ENCODE measurements at regions not wholly inside any gene's neighbourhood (a gene's known extent, or its start where the extent isn't known, plus 50 kb on each side); places are given as distances from the start of the nearest gene placed in this dataset.

GRCh38 chr7:109964780-109965179 lies 1126.1 kb upstream of the LRRN3 start:
- no peak for DNase-seq

- no peak for DNase-seq
These were observed 1123.5 kb upstream of the LRRN3 start for GRCh38 chr7:109967406-109967805.

GRCh38 chr7:109983618-109984017 lies 1107.3 kb upstream of the LRRN3 start:
- no peak for DNase-seq

GRCh38 chr7:109984729-109985128 lies 1106.2 kb upstream of the LRRN3 start:
- DNase-seq = no peak

- no peak for DNase-seq
These were observed 1104.2 kb upstream of the LRRN3 start for GRCh38 chr7:109986701-109987100.

- no peak for DNase-seq
These were observed 1094.5 kb upstream of the LRRN3 start for GRCh38 chr7:109996411-109996810.

- no peak for DNase-seq
These were observed 1094.0 kb upstream of the LRRN3 start for GRCh38 chr7:109996927-109997326.

- DNase-seq = no peak
These were observed 1093.1 kb upstream of the LRRN3 start for GRCh38 chr7:109997837-109998236.

- peak; percentile 54 for DNase-seq
These were observed 1089.5 kb upstream of the LRRN3 start for GRCh38 chr7:110001254-110001938.

GRCh38 chr7:110003827-110004226 lies 1087.1 kb upstream of the LRRN3 start:
- peak; percentile 12 for DNase-seq

GRCh38 chr7:110007320-110008063 lies 1083.4 kb upstream of the LRRN3 start:
- no peak for DNase-seq

GRCh38 chr7:110010359-110010758 lies 1080.6 kb upstream of the LRRN3 start:
- DNase-seq = no peak

- no peak for DNase-seq
These were observed 1073.5 kb upstream of the LRRN3 start for GRCh38 chr7:110017405-110017804.

- no peak for DNase-seq
These were observed 1063.5 kb upstream of the LRRN3 start for GRCh38 chr7:110027385-110027784.

GRCh38 chr7:110043519-110043918 lies 1047.4 kb upstream of the LRRN3 start:
- no peak for DNase-seq

- no peak for DNase-seq
These were observed 1040.1 kb upstream of the LRRN3 start for GRCh38 chr7:110050785-110051184.

- peak; percentile 53 for DNase-seq
These were observed 1039.6 kb upstream of the LRRN3 start for GRCh38 chr7:110051372-110051771.

GRCh38 chr7:110056331-110056730 lies 1034.6 kb upstream of the LRRN3 start:
- DNase-seq = no peak

GRCh38 chr7:110058401-110058800 lies 1032.5 kb upstream of the LRRN3 start:
- no peak for DNase-seq

- no peak for DNase-seq
These were observed 1029.5 kb upstream of the LRRN3 start for GRCh38 chr7:110061387-110061786.

GRCh38 chr7:110065121-110065520 lies 1025.8 kb upstream of the LRRN3 start:
- DNase-seq = no peak

- DNase-seq = no peak
These were observed 1024.1 kb upstream of the LRRN3 start for GRCh38 chr7:110066843-110067242.

GRCh38 chr7:110071192-110071591 lies 1019.7 kb upstream of the LRRN3 start:
- no peak for DNase-seq

GRCh38 chr7:110075450-110075849 lies 1015.5 kb upstream of the LRRN3 start:
- no peak for DNase-seq

GRCh38 chr7:110076194-110076593 lies 1014.7 kb upstream of the LRRN3 start:
- no peak for DNase-seq
